NCI-H2227 (cell line): ENCODE measurements at regions not wholly inside any gene's neighbourhood (a gene's known extent, or its start where the extent isn't known, plus 50 kb on each side); places are given as distances from the start of the nearest gene placed in this dataset.

Experiments used
- DNase-seq: peaks from one replicate; lab custom pipeline; 2025; ENCODE audit not compliant: unreplicated experiment; lab: John Stamatoyannopoulos, UW

- no peak for DNase-seq
These were observed 326.4 kb downstream of the MEI4 start for GRCh38 chr6:77979204-77979603.

GRCh38 chr6:77986380-77987034, 333.7 kb downstream of the MEI4 start:
- no peak for DNase-seq

GRCh38 chr6:77987035-77987384, 334.2 kb downstream of the MEI4 start:
- DNase-seq, result no peak

- DNase-seq, result no peak
These were observed 357.3 kb downstream of the MEI4 start for GRCh38 chr6:78010130-78010529.

GRCh38 chr6:78020586-78020985, 367.7 kb downstream of the MEI4 start:
- DNase-seq, result no peak

GRCh38 chr6:78025502-78025901, 372.7 kb downstream of the MEI4 start:
- no peak for DNase-seq

- no peak for DNase-seq
These were observed 378.4 kb downstream of the MEI4 start for GRCh38 chr6:78031228-78031627.

GRCh38 chr6:78059171-78059570, 406.3 kb downstream of the MEI4 start:
- no peak for DNase-seq

GRCh38 chr6:78062993-78063392, 410.2 kb downstream of the MEI4 start:
- no peak for DNase-seq

- DNase-seq, result no peak
These were observed 423.5 kb downstream of the MEI4 start for GRCh38 chr6:78076371-78076770.

GRCh38 chr6:78089531-78089930, 436.7 kb downstream of the MEI4 start:
- DNase-seq, result no peak

- DNase-seq, result no peak
These were observed 441.1 kb downstream of the MEI4 start for GRCh38 chr6:78093906-78094305.

- no peak for DNase-seq
These were observed 448.5 kb downstream of the MEI4 start for GRCh38 chr6:78101387-78101786.

GRCh38 chr6:78110641-78111040, 457.8 kb downstream of the MEI4 start:
- DNase-seq, result no peak

- DNase-seq, result no peak
These were observed 465.1 kb downstream of the MEI4 start for GRCh38 chr6:78117966-78118365.

- no peak for DNase-seq
These were observed 478.7 kb downstream of the MEI4 start for GRCh38 chr6:78131521-78131920.

- DNase-seq, result no peak
These were observed 480.0 kb downstream of the MEI4 start for GRCh38 chr6:78132671-78133410.

GRCh38 chr6:78150425-78150824, 497.6 kb downstream of the MEI4 start:
- DNase-seq, result no peak

- no peak for DNase-seq
These were observed 501.1 kb downstream of the MEI4 start for GRCh38 chr6:78153976-78154375.

- DNase-seq, result no peak
These were observed 504.8 kb downstream of the MEI4 start for GRCh38 chr6:78157606-78158005.

GRCh38 chr6:78188891-78189290, 536.1 kb downstream of the MEI4 start:
- DNase-seq, result no peak

GRCh38 chr6:78192057-78192456, 539.2 kb downstream of the MEI4 start:
- no peak for DNase-seq

- DNase-seq, result no peak
These were observed 546.2 kb downstream of the MEI4 start for GRCh38 chr6:78199044-78199443.
